A673 (cell line): ENCODE measurements at regions not wholly inside any gene's neighbourhood (a gene's known extent, or its start where the extent isn't known, plus 50 kb on each side); places are given as distances from the start of the nearest gene placed in this dataset.

Experiments used
- BruUV-seq: library from RNA; stranded (reverse); fragments of 400-500 nt; replicated peaks from 2 replicates; lab custom pipeline; 2021; lab: Mats Ljungman, UMichigan
- CTCF ChIA-PET: fragments of 300-600 bp; sonication (Branson Sonifier 250); formaldehyde crosslinking; loops from one replicate; lab custom pipeline; 2022; ENCODE audit warnings: antibody characterized with exemption; lab: Charles Lee
- POLR2A ChIA-PET: fragments of 300-600 bp; sonication (Branson Sonifier 250); formaldehyde crosslinking; loops from one replicate; lab custom pipeline; 2022; ENCODE audit warnings: antibody characterized with exemption; ENCODE audit not compliant: low non-redundant PET; lab: Charles Lee
- DNase-seq: peaks from one replicate; pipeline ENCODE4 v3.0.0-alpha.2; 2015; ENCODE audit warnings: low spot score
- H3K27ac ChIP-seq: fragments of 200-600 bp; sonication (generic); 2 replicates; pipeline ENCODE4 v1.5.1; 2016; ENCODE audit warnings: mixed run types, low read depth, mild to moderate bottlenecking, mixed read lengths, antibody characterized with exemption, low read length; ENCODE audit not compliant: poor library complexity, severe bottlenecking
- H3K27me3 ChIP-seq: fragments of 200-600 bp; sonication (generic); replicated peaks from 2 replicates; pipeline ENCODE4 v1.6.1; 2017; ENCODE audit warnings: mixed run types, low read depth, mild to moderate bottlenecking, mixed read lengths, antibody characterized with exemption, low read length; ENCODE audit not compliant: insufficient read depth, poor library complexity
- H3K36me3 ChIP-seq: fragments of 200-600 bp; sonication (generic); 2 replicates; pipeline ENCODE4 v1.6.1; 2016; ENCODE audit warnings: mixed run types, mild to moderate bottlenecking, mixed read lengths, antibody characterized with exemption, low read length; ENCODE audit not compliant: insufficient read depth, poor library complexity, severe bottlenecking
- H3K4me1 ChIP-seq: fragments of 200-600 bp; sonication (generic); 2 replicates; pipeline ENCODE4 v1.6.1; 2017; ENCODE audit warnings: mixed run types, mild to moderate bottlenecking, mixed read lengths, antibody characterized with exemption, low read length; ENCODE audit not compliant: insufficient read depth, poor library complexity, severe bottlenecking
- H3K4me3 ChIP-seq: fragments of 200-600 bp; sonication (generic); 2 replicates; pipeline ENCODE4 v1.5.1; 2016; ENCODE audit warnings: low read depth, mixed run types, mild to moderate bottlenecking, mixed read lengths, low read length; ENCODE audit not compliant: poor library complexity, severe bottlenecking
- H3K9me3 ChIP-seq: fragments of 200-600 bp; sonication (generic); 2 replicates; pipeline ENCODE4 v1.6.1; 2016; ENCODE audit warnings: mixed run types, low read depth, mild to moderate bottlenecking, mixed read lengths, antibody characterized with exemption, low read length; ENCODE audit not compliant: poor library complexity, severe bottlenecking
- EZH2 ChIP-seq: fragments of 200-600 bp; sonication (generic); IDR thresholded peaks from 2 replicates; pipeline ENCODE4 v1.6.1; 2017; ENCODE audit warnings: borderline replicate concordance, low read depth, mild to moderate bottlenecking, mixed read lengths, antibody characterized with exemption, low read length; ENCODE audit not compliant: poor library complexity, severe bottlenecking
- intact Hi-C: fragments of 100-400 bp; cut with micrococcal nuclease; formaldehyde crosslinking; loops from one replicate; pipeline ENCODE4 v1.10.0; 2022; ENCODE audit not compliant: unreplicated experiment
- TF ChIP-seq, protein P1 (sequence below): fragments of 300-800, 200-600 bp; sonication (generic); conservative IDR thresholded peaks from 2 replicates; pipeline ENCODE4 v1.5.1; 2017; ENCODE audit warnings: low read depth, mild to moderate bottlenecking, antibody characterized with exemption, low read length, moderate library complexity, mixed read lengths

DNA sequence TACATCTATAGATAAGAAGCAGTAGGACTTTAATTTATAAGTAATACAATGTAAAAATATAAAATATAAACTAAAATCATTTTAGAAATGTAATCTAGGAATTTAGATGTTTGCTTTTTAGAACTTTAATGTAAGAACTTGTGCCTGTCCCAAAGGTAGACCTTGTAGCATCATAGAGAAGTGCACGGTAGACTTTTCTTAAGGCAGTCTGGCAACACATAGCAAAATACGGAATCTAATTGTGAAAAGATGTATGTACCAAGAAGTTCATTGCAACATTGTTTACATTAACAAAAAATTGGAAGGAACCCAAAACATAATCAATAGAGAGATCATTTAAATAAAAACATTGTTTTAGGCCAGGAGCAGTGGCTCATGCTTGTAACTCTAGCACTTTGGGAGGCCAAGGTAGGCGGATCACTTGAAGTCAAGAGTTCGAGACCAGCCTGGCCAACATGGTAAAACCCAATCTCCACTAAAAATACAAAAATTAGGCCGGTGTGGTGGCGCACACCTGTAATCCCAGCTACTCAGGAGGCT, 84.6 kb upstream of the SMIM15 start:
- Histone ChIP-seq H3K4me1 (peaks cover 10% of the 10 kb centered on the region), H3K36me3 (no peaks in the 10 kb centered on the region), H3K27me3 (no peaks in the 10 kb centered on the region), H3K27ac (no peak overlapping the region), H3K4me3 (no peak overlapping the region), H3K9me3 (no peaks in the 10 kb centered on the region)
- DNase-seq, result no peak
- ChIA-PET POLR2A (no interaction called here), CTCF (no interaction called here)
- BruUV-seq, result no TSS peak
- intact Hi-C loops, result no loop called here
- TF ChIP-seq, protein P1, sequence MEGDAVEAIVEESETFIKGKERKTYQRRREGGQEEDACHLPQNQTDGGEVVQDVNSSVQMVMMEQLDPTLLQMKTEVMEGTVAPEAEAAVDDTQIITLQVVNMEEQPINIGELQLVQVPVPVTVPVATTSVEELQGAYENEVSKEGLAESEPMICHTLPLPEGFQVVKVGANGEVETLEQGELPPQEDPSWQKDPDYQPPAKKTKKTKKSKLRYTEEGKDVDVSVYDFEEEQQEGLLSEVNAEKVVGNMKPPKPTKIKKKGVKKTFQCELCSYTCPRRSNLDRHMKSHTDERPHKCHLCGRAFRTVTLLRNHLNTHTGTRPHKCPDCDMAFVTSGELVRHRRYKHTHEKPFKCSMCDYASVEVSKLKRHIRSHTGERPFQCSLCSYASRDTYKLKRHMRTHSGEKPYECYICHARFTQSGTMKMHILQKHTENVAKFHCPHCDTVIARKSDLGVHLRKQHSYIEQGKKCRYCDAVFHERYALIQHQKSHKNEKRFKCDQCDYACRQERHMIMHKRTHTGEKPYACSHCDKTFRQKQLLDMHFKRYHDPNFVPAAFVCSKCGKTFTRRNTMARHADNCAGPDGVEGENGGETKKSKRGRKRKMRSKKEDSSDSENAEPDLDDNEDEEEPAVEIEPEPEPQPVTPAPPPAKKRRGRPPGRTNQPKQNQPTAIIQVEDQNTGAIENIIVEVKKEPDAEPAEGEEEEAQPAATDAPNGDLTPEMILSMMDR, result no peak
- TF ChIP-seq EZH2, result no peak

DNA sequence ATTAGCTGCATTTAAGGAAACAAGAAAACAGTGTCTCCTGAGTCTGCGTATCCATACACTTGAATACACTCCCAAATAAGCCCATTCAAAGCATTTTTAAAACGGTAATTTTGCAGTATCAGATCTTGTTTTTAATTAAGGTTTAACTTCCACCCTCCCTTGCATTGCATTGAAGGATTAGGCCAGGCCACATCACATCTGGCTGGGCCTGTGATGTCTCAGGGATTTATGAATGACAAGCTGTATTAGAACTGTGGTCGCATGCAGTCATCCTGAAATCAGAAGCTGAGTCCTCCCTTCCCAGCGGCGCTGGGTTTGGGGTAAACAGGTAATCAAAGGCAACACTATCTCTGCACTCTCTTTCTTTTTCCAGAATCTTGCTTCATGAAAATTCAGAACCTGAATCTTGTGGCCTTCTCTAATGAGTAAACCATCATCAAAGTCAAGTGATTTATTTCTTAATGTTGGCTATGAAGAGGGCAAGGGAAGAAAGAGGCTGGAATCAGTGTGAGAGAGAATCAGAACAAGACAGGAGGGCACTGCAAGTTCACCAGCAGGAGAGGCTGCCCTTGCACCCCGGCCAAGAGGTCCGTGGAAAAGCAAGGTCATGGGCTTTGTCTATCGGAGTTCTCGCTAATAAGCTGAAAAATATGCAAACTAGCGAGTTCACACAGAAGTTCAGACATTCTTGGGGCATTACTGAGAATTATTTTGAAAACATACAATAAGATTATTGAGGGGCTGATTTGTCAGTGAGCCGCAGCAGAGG, 80.0 kb upstream of the ZSWIM6 start:
- no peaks in the 10 kb centered on the region for H3K36me3 ChIP-seq
- intact Hi-C loops, result no loop called here
- no peaks in the 10 kb centered on the region for H3K4me1 ChIP-seq
- TF ChIP-seq, protein P1, result no peak
- no peak for TF ChIP-seq EZH2
- BruUV-seq, result no TSS peak
- no peak overlapping the region for H3K4me3 ChIP-seq
- no peak overlapping the region for H3K27ac ChIP-seq
- ChIA-PET POLR2A (no interaction called here), CTCF (no interaction called here)
- DNase-seq, result no peak
- H3K9me3 ChIP-seq, result no peaks in the 10 kb centered on the region
- no peaks in the 10 kb centered on the region for H3K27me3 ChIP-seq

DNA sequence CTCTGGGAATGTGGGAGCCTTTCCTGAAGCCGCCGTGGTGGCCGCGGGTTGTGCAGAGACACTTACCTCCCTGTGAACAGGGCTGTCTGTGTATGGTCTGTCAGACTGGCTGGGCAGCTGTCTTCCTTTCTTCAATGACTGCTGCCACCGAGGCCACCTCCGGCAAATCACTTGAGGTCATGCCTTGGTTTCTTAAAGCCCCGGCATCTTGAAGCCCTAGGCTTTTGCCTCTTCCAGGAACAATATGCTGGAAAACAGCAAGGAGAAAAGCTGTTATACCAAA, 79.5 kb upstream of the ZSWIM6 start:
- TF ChIP-seq, protein P1, result no peak
- no peak for TF ChIP-seq EZH2
- ChIA-PET CTCF (no interaction called here), POLR2A (no interaction called here)
- H3K27ac ChIP-seq, result no peak overlapping the region
- no peak overlapping the region for H3K4me3 ChIP-seq
- no peaks in the 10 kb centered on the region for H3K36me3 ChIP-seq
- H3K9me3 ChIP-seq, result no peaks in the 10 kb centered on the region
- H3K27me3 ChIP-seq, result no peaks in the 10 kb centered on the region
- intact Hi-C loops, result no loop called here
- no peaks in the 10 kb centered on the region for H3K4me1 ChIP-seq
- BruUV-seq, result no TSS peak
- no peak for DNase-seq
